ENCODE measurements at regions not wholly inside any gene's neighbourhood (a gene's known extent, or its start where the extent isn't known, plus 50 kb on each side); places are given as distances from the start of the nearest gene placed in this dataset.

- no peak for TF ChIP-seq EZH2 (IDR thresholded peaks at IDR 0.05)
- TF ChIP-seq POLR2AphosphoS5 (IDR thresholded peaks at IDR 0.05; ENCODE audit: borderline replicate concordance, low read depth, low read length), result no peak
Observed at GRCh38 chr2:42967959-42968674, 175.7 kb upstream of the HAAO start.

Measured in SK-N-MC (cell line).